ENCODE measurements at regions not wholly inside any gene's neighbourhood (a gene's known extent, or its start where the extent isn't known, plus 50 kb on each side); places are given as distances from the start of the nearest gene placed in this dataset.
"Not testable (repeated sequence)": the region's sequence is repeated elsewhere in the genome, so short reads cannot be mapped to it uniquely, and the experiment has no call there.

DNA sequence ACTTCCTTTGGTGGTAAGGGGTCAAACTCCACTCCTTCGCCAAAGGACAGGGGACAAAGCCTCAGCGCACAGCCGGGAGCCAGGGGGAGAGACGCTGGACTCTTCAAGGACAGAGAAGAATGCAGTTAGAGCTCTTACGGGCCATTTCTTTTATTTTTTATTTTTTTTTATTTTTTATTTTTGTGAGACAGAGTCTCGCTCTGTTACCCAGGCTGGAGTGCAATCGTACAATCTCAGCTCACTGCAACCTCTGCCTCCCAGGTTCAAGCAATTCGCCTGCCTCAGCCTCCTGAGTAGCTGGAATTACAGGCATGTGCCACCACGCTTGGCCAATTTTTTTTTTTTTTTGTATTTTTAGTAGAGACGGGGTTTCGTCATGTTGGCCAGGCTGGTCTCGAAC lies 93.2 kb upstream of the RPH3AL start, which contains the start of gene RFLNB:
Gene RFLNB (minus strand): TSS at position 101 of the 400 bp plus-strand sequence.
- peak within 1 kb of the TSS in 2 of 8 donors; percentile 2 to 66 for H3K27ac ChIP-seq

DNA sequence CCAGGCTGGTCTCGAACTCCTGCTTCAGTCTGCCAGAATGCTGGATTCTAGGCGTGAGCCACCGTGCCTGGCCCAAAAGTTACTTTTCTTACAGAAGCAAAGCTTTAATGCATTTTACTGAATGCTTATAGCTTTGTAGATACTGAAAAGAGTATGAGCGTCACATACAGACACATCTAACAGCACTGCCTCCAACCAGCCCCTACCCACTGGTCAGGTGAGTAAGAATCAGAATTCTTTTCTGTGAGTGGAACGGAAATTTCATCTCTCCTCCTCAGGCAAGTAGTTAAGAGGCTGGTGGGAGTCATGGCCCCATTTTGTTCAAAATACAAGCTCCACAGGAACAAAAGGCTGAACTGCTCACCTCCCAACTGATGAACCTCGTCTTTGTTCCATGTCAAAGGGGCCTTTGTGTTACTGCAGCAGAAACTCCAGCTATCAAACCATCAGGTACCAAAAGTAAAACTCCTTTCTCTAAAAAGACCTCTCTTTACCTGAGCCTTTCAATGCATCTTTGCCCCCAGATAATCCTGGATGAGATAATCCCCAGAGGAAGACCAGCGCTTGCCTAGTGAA lies 92.4 kb upstream of the RPH3AL start:
- intact Hi-C loops (cut with DNase I; ENCODE audit: low total_unique reads), result no loop called here
- TF ChIP-seq, protein P1, sequence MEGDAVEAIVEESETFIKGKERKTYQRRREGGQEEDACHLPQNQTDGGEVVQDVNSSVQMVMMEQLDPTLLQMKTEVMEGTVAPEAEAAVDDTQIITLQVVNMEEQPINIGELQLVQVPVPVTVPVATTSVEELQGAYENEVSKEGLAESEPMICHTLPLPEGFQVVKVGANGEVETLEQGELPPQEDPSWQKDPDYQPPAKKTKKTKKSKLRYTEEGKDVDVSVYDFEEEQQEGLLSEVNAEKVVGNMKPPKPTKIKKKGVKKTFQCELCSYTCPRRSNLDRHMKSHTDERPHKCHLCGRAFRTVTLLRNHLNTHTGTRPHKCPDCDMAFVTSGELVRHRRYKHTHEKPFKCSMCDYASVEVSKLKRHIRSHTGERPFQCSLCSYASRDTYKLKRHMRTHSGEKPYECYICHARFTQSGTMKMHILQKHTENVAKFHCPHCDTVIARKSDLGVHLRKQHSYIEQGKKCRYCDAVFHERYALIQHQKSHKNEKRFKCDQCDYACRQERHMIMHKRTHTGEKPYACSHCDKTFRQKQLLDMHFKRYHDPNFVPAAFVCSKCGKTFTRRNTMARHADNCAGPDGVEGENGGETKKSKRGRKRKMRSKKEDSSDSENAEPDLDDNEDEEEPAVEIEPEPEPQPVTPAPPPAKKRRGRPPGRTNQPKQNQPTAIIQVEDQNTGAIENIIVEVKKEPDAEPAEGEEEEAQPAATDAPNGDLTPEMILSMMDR (IDR thresholded peaks at IDR 0.05 in 8 of 11, conservative IDR thresholded peaks at IDR 0.05 in 3 of 11), result no peak
- TF ChIP-seq POLR2A (IDR thresholded peaks at IDR 0.05) (no peak), POLR2AphosphoS5 (IDR thresholded peaks at IDR 0.05) (no peak)
- 92 to 96% (median 93%) methylated on average over 7 of the region's 7 CpGs for WGBS, 5 donors
- H3K4me1 ChIP-seq, result peaks cover 0 to 28% (median 3%) of the 10 kb centered on the region in 6 donors
- DNase-seq, result no peak
- H3K27me3 ChIP-seq (replicated peaks in 1 of 7), result peaks cover 0 to 4% (median 0%) of the 10 kb centered on the region in 7 donors
- peaks cover 0 to 54% (median 29%) of the 10 kb centered on the region in 6 donors for H3K36me3 ChIP-seq
- no peak overlapping the region for H3K4me3 ChIP-seq
- peak overlapping the region in 2 of 8 donors; percentile 2 to 66 for H3K27ac ChIP-seq
- no peaks in the 10 kb centered on the region for H3K9me3 ChIP-seq

More for the DNA sequence above, 93.2 kb upstream of the RPH3AL start, which contains the start of gene RFLNB:
- Histone ChIP-seq H3K36me3 (peaks cover 0 to 46% (median 28%) of the 10 kb centered on the region in 6 donors), H3K4me1 (peaks cover 0 to 28% (median 3%) of the 10 kb centered on the region in 6 donors)
- WGBS, 5 donors, result 86 to 97% (median 89%) methylated on average over 12 of the region's 12 CpGs
- H3K27me3 ChIP-seq (replicated peaks in 1 of 7); intact Hi-C loops (cut with DNase I; ENCODE audit: low total_unique reads); H3K9me3 ChIP-seq; DNase-seq; H3K4me3 ChIP-seq: not testable (repeated sequence)

DNA sequence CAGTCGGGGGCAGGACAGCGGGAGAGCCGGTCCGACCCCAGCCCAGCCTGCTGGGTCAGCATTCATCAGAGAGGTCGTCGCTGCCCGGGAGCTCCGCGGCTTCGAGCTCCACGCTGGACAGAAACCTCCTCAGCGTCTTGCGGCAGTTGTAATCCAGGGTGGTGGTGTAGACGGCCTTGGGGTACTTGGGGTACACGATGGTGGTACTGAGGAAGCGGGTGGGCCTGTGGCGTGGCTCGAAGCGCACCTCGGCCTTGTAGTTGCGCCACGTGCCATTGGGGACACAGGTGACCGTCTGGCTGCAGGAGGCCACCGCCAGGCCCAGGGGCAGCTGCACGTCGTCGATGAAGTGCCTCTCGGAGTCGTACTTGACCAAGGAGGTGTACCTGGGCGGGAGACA lies 90.5 kb upstream of the RPH3AL start:
- H3K36me3 ChIP-seq, result peaks cover 0 to 62% (median 29%) of the 10 kb centered on the region in 6 donors
- H3K4me3 ChIP-seq, result no peak overlapping the region
- DNase-seq, result no peak
- TF ChIP-seq, protein P1 (IDR thresholded peaks at IDR 0.05 in 8 of 11, conservative IDR thresholded peaks at IDR 0.05 in 3 of 11), result no peak
- no peak for TF ChIP-seq POLR2A (IDR thresholded peaks at IDR 0.05)
- no peak for TF ChIP-seq POLR2AphosphoS5 (IDR thresholded peaks at IDR 0.05)
- intact Hi-C loops (cut with DNase I; ENCODE audit: low total_unique reads), result no loop called here
- no peaks in the 10 kb centered on the region for H3K9me3 ChIP-seq
- 94 to 96% (median 94%) methylated on average over 30 of the region's 30 CpGs for WGBS, 5 donors
- H3K27me3 ChIP-seq (replicated peaks in 1 of 7), result peaks cover 0 to 4% (median 0%) of the 10 kb centered on the region in 7 donors
- peak overlapping the region in 3 of 8 donors; percentile 46 to 66 (median 47) for H3K27ac ChIP-seq
- H3K4me1 ChIP-seq, result peaks cover 0 to 28% (median 3%) of the 10 kb centered on the region in 6 donors

DNA sequence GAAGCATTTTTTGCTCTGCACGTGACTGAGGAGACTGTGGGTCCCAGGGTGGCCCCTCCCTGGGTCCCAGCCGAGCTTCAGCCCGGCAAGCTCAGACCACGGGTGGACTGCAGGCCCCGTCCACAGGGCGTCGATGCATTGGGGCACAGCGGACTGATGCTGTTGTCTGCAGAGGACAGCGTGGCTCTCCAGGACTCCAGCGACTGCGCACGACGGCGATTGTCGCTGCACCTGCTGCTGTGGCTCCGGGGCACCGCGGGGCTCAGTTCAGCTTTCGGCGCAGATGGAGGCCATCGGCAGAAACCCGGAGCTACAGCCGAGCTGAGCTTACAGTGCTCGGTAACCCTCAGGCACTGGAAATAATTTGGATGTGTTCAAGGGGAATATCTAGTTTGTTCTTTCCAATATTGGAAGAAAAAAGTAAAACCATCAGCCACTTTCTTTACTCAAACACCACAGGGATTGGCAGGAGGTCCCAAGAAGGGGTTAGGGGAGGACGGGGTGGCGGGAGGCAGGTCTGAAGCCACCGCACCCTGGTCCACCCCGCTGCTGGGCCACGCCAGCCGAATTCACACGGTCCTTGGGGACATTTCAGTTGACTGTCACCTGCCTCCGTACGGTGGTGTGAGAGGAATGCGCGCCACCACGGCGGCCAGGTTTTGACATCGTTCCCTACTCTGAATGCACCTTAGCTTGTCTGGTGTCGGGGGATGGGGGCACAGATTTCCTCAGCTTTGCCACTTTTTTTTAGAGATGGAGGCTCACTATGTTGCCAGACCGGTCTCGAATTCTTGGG lies 88.7 kb upstream of the RPH3AL start:
- WGBS, 5 donors, result 92 to 97% (median 94%) methylated on average over 35 to 41 of the region's 41 CpGs
- DNase-seq, result no peak
- Histone ChIP-seq H3K4me1 (peaks cover 0 to 15% (median 2%) of the 10 kb centered on the region in 6 donors), H3K9me3 (peaks cover 0 to 9% (median 0%) of the 10 kb centered on the region in 8 donors), H3K36me3 (peaks cover 0 to 62% (median 29%) of the 10 kb centered on the region in 6 donors), H3K27me3 (replicated peaks in 1 of 7) (no peaks in the 10 kb centered on the region), H3K27ac (no peak overlapping the region), H3K4me3 (no peak overlapping the region)
- intact Hi-C loops (cut with DNase I; ENCODE audit: low total_unique reads), result no loop called here
- TF ChIP-seq POLR2AphosphoS5 (IDR thresholded peaks at IDR 0.05) (peak in 1 of 3 donors; percentile 29), POLR2A (IDR thresholded peaks at IDR 0.05) (no peak)
- TF ChIP-seq, protein P1 (IDR thresholded peaks at IDR 0.05 in 8 of 11, conservative IDR thresholded peaks at IDR 0.05 in 3 of 11), result no peak
